NCI-H146 treated with DMSO at 0.1 percent for 48 hours (cell line): ENCODE measurements at regions not wholly inside any gene's neighbourhood (a gene's known extent, or its start where the extent isn't known, plus 50 kb on each side); places are given as distances from the start of the nearest gene placed in this dataset.

ENCODE experiments used
- DNase-seq: peaks from one replicate; lab custom pipeline; 2025; ENCODE audit not compliant: unreplicated experiment; lab: John Stamatoyannopoulos, UW

- DNase-seq: no peak
Measured at GRCh38 chr11:122285070-122285988, 169.3 kb upstream of the BLID start.

GRCh38 chr11:122280870-122281269 is 164.9 kb upstream of the BLID start:
- no peak for DNase-seq

GRCh38 chr11:122279194-122279593 is 163.2 kb upstream of the BLID start:
- DNase-seq: no peak

GRCh38 chr11:122277493-122277892 is 161.5 kb upstream of the BLID start:
- DNase-seq: no peak

GRCh38 chr11:122276221-122276620 is 160.2 kb upstream of the BLID start:
- DNase-seq: no peak

GRCh38 chr11:122275508-122275907 is 159.5 kb upstream of the BLID start:
- DNase-seq: no peak

GRCh38 chr11:122273476-122274191 is 157.6 kb upstream of the BLID start:
- no peak for DNase-seq

- DNase-seq: no peak
Measured at GRCh38 chr11:122271745-122272144, 155.7 kb upstream of the BLID start.

GRCh38 chr11:122271137-122271536 is 155.1 kb upstream of the BLID start:
- DNase-seq: no peak

GRCh38 chr11:122270535-122270934 is 154.5 kb upstream of the BLID start:
- no peak for DNase-seq

- DNase-seq: no peak
Measured at GRCh38 chr11:122269824-122270223, 153.8 kb upstream of the BLID start.

- DNase-seq: no peak
Measured at GRCh38 chr11:122268601-122269130, 152.7 kb upstream of the BLID start.

- no peak for DNase-seq
Measured at GRCh38 chr11:122267602-122268001, 151.6 kb upstream of the BLID start.

- DNase-seq: no peak
Measured at GRCh38 chr11:122265981-122266380, 150.0 kb upstream of the BLID start.

- no peak for DNase-seq
Measured at GRCh38 chr11:122264121-122264520, 148.1 kb upstream of the BLID start.

GRCh38 chr11:122261546-122261945 is 145.5 kb upstream of the BLID start:
- no peak for DNase-seq

- DNase-seq: no peak
Measured at GRCh38 chr11:122259195-122259821, 143.3 kb upstream of the BLID start.

- no peak for DNase-seq
Measured at GRCh38 chr11:122258446-122259194, 142.6 kb upstream of the BLID start.

GRCh38 chr11:122253589-122254231 is 137.7 kb upstream of the BLID start:
- no peak for DNase-seq

- no peak for DNase-seq
Measured at GRCh38 chr11:122248939-122249338, 132.9 kb upstream of the BLID start.
